ENCODE measurements at regions not wholly inside any gene's neighbourhood (a gene's known extent, or its start where the extent isn't known, plus 50 kb on each side); places are given as distances from the start of the nearest gene placed in this dataset.

GRCh38 chr6:80523531-80523997, 417.1 kb downstream of the BCKDHB start:
- no peak overlapping the region for H3K4me3 ChIP-seq (IDR thresholded peaks at IDR 0.05; ENCODE audit: insufficient read depth, low read depth, low read length)
- no peak overlapping the region for H2AFZ ChIP-seq (ENCODE audit: low read depth)
- no peaks in the 10 kb centered on the region for H3K36me3 ChIP-seq (ENCODE audit: insufficient read depth)
- TF ChIP-seq CTCF (conservative IDR thresholded peaks at IDR 0.05; ENCODE audit: low read depth, low read length), result no peak
- H3K4me2 ChIP-seq, result no peak overlapping the region
- H3K27me3 ChIP-seq (ENCODE audit: insufficient read depth, low read depth), result no peaks in the 10 kb centered on the region
- H3K9ac ChIP-seq, result no peak overlapping the region
- H4K20me1 ChIP-seq (ENCODE audit: insufficient read depth), result no peaks in the 10 kb centered on the region
- peaks cover 7% of the 10 kb centered on the region for H3K4me1 ChIP-seq (ENCODE audit: low read depth, poor library complexity, severe bottlenecking)
- no peaks in the 10 kb centered on the region for H3K79me2 ChIP-seq (ENCODE audit: insufficient read depth, low read depth)
- no peak overlapping the region for H3K27ac ChIP-seq

- no peak overlapping the region for H3K27ac ChIP-seq
Measured at GRCh38 chr6:80523010-80523409, 416.5 kb downstream of the BCKDHB start.

GRCh38 chr6:80522576-80522975, 416.1 kb downstream of the BCKDHB start:
- no peak overlapping the region for H3K27ac ChIP-seq

More at GRCh38 chr6:80523010-80523409, 416.5 kb downstream of the BCKDHB start:
- Histone ChIP-seq H3K9ac (no peak overlapping the region), H3K4me2 (no peak overlapping the region), H4K20me1 (ENCODE audit: insufficient read depth) (no peaks in the 10 kb centered on the region), H3K79me2 (ENCODE audit: insufficient read depth, low read depth) (no peaks in the 10 kb centered on the region), H2AFZ (ENCODE audit: low read depth) (no peak overlapping the region), H3K4me3 (IDR thresholded peaks at IDR 0.05; ENCODE audit: insufficient read depth, low read depth, low read length) (no peak overlapping the region), H3K4me1 (ENCODE audit: low read depth, poor library complexity, severe bottlenecking) (peaks cover 2% of the 10 kb centered on the region), H3K27me3 (ENCODE audit: insufficient read depth, low read depth) (no peaks in the 10 kb centered on the region), H3K36me3 (ENCODE audit: insufficient read depth) (no peaks in the 10 kb centered on the region)
- no peak for TF ChIP-seq CTCF (conservative IDR thresholded peaks at IDR 0.05; ENCODE audit: low read depth, low read length)

GRCh38 chr6:80519811-80520594, 413.5 kb downstream of the BCKDHB start:
- Histone ChIP-seq H4K20me1 (ENCODE audit: insufficient read depth) (no peaks in the 10 kb centered on the region), H3K27ac (no peak overlapping the region)

More at GRCh38 chr6:80522576-80522975, 416.1 kb downstream of the BCKDHB start:
- no peaks in the 10 kb centered on the region for H3K36me3 ChIP-seq (ENCODE audit: insufficient read depth)
- no peak overlapping the region for H3K9ac ChIP-seq
- H3K27me3 ChIP-seq (ENCODE audit: insufficient read depth, low read depth), result no peaks in the 10 kb centered on the region
- no peak overlapping the region for H2AFZ ChIP-seq (ENCODE audit: low read depth)
- no peak overlapping the region for H3K4me2 ChIP-seq
- H3K4me1 ChIP-seq (ENCODE audit: low read depth, poor library complexity, severe bottlenecking), result no peaks in the 10 kb centered on the region
- no peak overlapping the region for H3K4me3 ChIP-seq (IDR thresholded peaks at IDR 0.05; ENCODE audit: insufficient read depth, low read depth, low read length)
- no peak for TF ChIP-seq CTCF (conservative IDR thresholded peaks at IDR 0.05; ENCODE audit: low read depth, low read length)
- H3K79me2 ChIP-seq (ENCODE audit: insufficient read depth, low read depth), result no peaks in the 10 kb centered on the region
- H4K20me1 ChIP-seq (ENCODE audit: insufficient read depth), result no peaks in the 10 kb centered on the region

More at GRCh38 chr6:80519811-80520594, 413.5 kb downstream of the BCKDHB start:
- H3K27me3 ChIP-seq (ENCODE audit: insufficient read depth, low read depth), result no peaks in the 10 kb centered on the region
- H3K4me1 ChIP-seq (ENCODE audit: low read depth, poor library complexity, severe bottlenecking), result no peaks in the 10 kb centered on the region
- H3K9ac ChIP-seq, result no peak overlapping the region
- no peak for TF ChIP-seq CTCF (conservative IDR thresholded peaks at IDR 0.05; ENCODE audit: low read depth, low read length)
- H3K36me3 ChIP-seq (ENCODE audit: insufficient read depth), result no peaks in the 10 kb centered on the region
- H3K4me2 ChIP-seq, result no peak overlapping the region
- no peak overlapping the region for H3K4me3 ChIP-seq (IDR thresholded peaks at IDR 0.05; ENCODE audit: insufficient read depth, low read depth, low read length)
- H2AFZ ChIP-seq (ENCODE audit: low read depth), result no peak overlapping the region
- H3K79me2 ChIP-seq (ENCODE audit: insufficient read depth, low read depth), result no peaks in the 10 kb centered on the region
